ENCODE measurements at regions not wholly inside any gene's neighbourhood (a gene's known extent, or its start where the extent isn't known, plus 50 kb on each side); places are given as distances from the start of the nearest gene placed in this dataset.

DNA sequence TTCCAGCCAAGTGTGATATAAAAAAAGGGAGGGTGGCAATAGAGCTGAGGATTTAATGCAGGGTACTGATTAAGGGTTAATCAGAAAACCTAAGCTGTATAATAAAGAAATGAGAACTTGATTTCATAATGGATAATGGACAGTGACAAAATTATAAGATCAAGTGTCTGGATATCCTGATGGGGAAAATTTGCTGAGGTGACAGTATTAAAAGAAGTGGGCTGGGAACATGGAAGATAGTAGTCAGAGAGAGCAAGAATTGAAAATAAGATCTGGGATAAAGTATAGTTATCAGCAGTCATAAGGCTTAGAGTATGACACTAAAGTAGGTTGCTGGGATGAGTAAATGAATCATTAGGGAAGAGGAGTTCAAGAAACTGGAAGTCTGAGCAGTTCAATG lies 627.3 kb upstream of the RGS18 start (continued):
- TF ChIP-seq MGA (IDR thresholded peaks at IDR 0.05) (no peak), MAFF (IDR thresholded peaks at IDR 0.05; ENCODE audit: low read length) (peak; percentile 84), ESRRB (CRISPR knock-in tag; IDR thresholded peaks at IDR 0.05; ENCODE audit: borderline replicate concordance) (no peak), ZNF395 (CRISPR knock-in tag; IDR thresholded peaks at IDR 0.05) (no peak), NCOR1 (IDR thresholded peaks at IDR 0.05) (no peak), CREB1 (IDR thresholded peaks at IDR 0.05) (no peak), CREB1 (CRISPR knock-in tag; IDR thresholded peaks at IDR 0.05) (no peak), E2F3 (CRISPR knock-in tag; IDR thresholded peaks at IDR 0.05) (no peak), MAFK (IDR thresholded peaks at IDR 0.05; ENCODE audit: low read length) (peak; percentile 82), MCM2 (IDR thresholded peaks at IDR 0.05; ENCODE audit: low read depth) (no peak), ZNF316 (IDR thresholded peaks at IDR 0.05) (peak; percentile 87), ZNF384 (IDR thresholded peaks at IDR 0.05; ENCODE audit: low read depth, low read length) (no peak), ZNF551 (CRISPR knock-in tag; IDR thresholded peaks at IDR 0.05) (no peak), TEAD4 (IDR thresholded peaks at IDR 0.05; ENCODE audit: low read length) (no peak), TEAD4 (CRISPR knock-in tag; IDR thresholded peaks at IDR 0.05; ENCODE audit: borderline replicate concordance) (no peak), C11orf30 (IDR thresholded peaks at IDR 0.05; ENCODE audit: low read depth) (peak; percentile 76)
- TF ChIP-seq, protein P1, sequence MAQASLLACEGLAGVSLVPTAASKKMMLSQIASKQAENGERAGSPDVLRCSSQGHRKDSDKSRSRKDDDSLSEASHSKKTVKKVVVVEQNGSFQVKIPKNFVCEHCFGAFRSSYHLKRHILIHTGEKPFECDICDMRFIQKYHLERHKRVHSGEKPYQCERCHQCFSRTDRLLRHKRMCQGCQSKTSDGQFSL (CRISPR knock-in tag; IDR thresholded peaks at IDR 0.05), result no peak
- TF ChIP-seq, protein P1 (tag; IDR thresholded peaks at IDR 0.05), result no peak
